ENCODE measurements at regions not wholly inside any gene's neighbourhood (a gene's known extent, or its start where the extent isn't known, plus 50 kb on each side); places are given as distances from the start of the nearest gene placed in this dataset.

DNA sequence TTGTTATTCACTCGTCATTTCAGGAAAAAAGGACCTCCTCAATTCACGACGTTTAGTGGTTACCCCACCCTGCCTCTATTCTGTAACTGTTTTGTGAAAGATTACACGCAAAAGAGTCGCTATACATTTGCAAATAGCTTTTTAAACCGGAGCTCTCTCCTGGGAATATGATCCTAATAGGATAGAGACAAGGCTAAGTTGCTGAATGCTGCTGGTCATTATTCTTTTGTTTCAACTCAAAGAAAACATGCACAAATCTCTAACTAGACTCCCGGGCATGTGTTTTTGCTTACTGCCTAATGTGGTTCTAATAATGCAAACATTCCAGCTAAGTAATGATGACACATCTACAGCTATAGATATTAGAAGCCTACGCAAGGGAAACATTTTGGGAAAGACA, 214.6 kb upstream of the MDFIC2 start:
- Histone ChIP-seq H3K4me1 (ENCODE audit: control insufficient read depth in 1 of 2, insufficient read depth in 2 of 2, low read length in 2 of 2) (no peaks in the 10 kb centered on the region), H4K20me1 (ENCODE audit: insufficient read depth, low read length) (no peaks in the 10 kb centered on the region), H3K4me2 (replicated peaks; ENCODE audit: extremely low read depth, low read length, poor library complexity, severe bottlenecking) (no peak overlapping the region), H3K9me3 (replicated peaks in 1 of 2; ENCODE audit: control insufficient read depth in 1 of 2, insufficient read depth in 1 of 2, low read length in 2 of 2) (no peaks in the 10 kb centered on the region), H3K9ac (ENCODE audit: insufficient read depth, low read length, poor library complexity, severe bottlenecking) (no peak overlapping the region), H2AFZ (ENCODE audit: insufficient read depth, low read depth, low read length, poor library complexity, severe bottlenecking) (no peak overlapping the region), H3K36me3 (replicated peaks in 1 of 2; ENCODE audit: control insufficient read depth in 1 of 2, insufficient read depth in 2 of 2, low read length in 2 of 2) (no peaks in the 10 kb centered on the region), H3K79me2 (ENCODE audit: insufficient read depth, low read length) (no peaks in the 10 kb centered on the region), H3K27me3 (ENCODE audit: control insufficient read depth in 2 of 2, insufficient read depth in 2 of 2, low read length in 2 of 2) (no peaks in the 10 kb centered on the region), H3K4me3 (replicated peaks in 1 of 3; ENCODE audit: low read depth in 2 of 3, low read length in 3 of 3) (no peak overlapping the region), H3K27ac (ENCODE audit: low read depth in 1 of 2, low read length in 2 of 2) (no peak overlapping the region)
- no peaks in the 10 kb centered on the region for H3K36me3 Mint-ChIP-seq
- no peaks in the 10 kb centered on the region for H3K27me3 Mint-ChIP-seq (ENCODE audit: low read depth in 3 of 3)
- intact Hi-C loops (cut with micrococcal nuclease) = no loop called here
- H3K4me3 Mint-ChIP-seq = no peak overlapping the region
- TF ChIP-seq, protein P1, sequence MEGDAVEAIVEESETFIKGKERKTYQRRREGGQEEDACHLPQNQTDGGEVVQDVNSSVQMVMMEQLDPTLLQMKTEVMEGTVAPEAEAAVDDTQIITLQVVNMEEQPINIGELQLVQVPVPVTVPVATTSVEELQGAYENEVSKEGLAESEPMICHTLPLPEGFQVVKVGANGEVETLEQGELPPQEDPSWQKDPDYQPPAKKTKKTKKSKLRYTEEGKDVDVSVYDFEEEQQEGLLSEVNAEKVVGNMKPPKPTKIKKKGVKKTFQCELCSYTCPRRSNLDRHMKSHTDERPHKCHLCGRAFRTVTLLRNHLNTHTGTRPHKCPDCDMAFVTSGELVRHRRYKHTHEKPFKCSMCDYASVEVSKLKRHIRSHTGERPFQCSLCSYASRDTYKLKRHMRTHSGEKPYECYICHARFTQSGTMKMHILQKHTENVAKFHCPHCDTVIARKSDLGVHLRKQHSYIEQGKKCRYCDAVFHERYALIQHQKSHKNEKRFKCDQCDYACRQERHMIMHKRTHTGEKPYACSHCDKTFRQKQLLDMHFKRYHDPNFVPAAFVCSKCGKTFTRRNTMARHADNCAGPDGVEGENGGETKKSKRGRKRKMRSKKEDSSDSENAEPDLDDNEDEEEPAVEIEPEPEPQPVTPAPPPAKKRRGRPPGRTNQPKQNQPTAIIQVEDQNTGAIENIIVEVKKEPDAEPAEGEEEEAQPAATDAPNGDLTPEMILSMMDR (IDR thresholded peaks at IDR 0.05) = no peak
- no peak for DNase-seq
- no peak overlapping the region for H3K27ac Mint-ChIP-seq
- H3K4me1 Mint-ChIP-seq = no peaks in the 10 kb centered on the region
- WGBS (ENCODE audit: insufficient coverage) = 60% methylated on average over 1 of the region's 8 CpGs
- H3K9me3 Mint-ChIP-seq = peaks cover 0 to 1% (median 0%) of the 10 kb centered on the region in 7 donors

DNA sequence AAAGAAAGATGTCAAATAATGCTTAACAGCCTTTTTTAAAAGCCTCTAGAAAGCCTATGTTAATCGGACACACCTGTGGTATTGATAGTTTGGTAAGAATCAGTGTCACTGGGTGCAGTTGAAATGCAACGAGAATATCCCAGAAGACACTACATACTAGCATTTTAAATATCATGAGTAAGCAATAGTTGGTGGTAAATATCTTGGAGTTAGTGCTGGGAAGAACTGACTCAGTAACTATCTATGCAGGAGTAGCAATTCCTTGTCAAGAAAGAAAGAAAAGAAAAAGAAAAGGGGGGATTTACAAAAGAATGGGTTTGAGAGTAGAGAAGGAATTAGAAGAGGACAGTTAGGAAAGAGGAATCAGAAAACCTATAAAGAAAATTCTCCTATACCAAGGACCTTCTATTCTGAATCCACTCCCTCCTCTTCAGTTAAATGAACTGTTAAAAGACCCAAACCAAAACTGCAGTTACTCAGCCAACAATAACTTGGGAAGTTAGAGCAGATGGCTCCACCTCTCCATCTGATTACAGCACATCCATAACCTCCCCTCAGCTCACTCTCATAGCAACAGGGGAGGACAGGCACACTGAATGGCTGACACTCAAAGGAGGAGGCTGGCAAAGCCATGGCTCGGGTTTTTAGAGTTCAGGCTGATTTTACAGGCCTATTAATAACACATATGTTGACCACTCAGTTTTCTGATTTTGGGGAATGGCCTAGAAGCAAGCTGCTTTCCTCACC, 207.6 kb upstream of the MDFIC2 start:
- Histone ChIP-seq H3K4me2 (replicated peaks; ENCODE audit: extremely low read depth, low read length, poor library complexity, severe bottlenecking) (no peak overlapping the region), H2AFZ (ENCODE audit: insufficient read depth, low read depth, low read length, poor library complexity, severe bottlenecking) (no peak overlapping the region), H3K4me1 (ENCODE audit: control insufficient read depth in 1 of 2, insufficient read depth in 2 of 2, low read length in 2 of 2) (no peaks in the 10 kb centered on the region), H3K9me3 (replicated peaks in 1 of 2; ENCODE audit: control insufficient read depth in 1 of 2, insufficient read depth in 1 of 2, low read length in 2 of 2) (no peaks in the 10 kb centered on the region), H3K27me3 (ENCODE audit: control insufficient read depth in 2 of 2, insufficient read depth in 2 of 2, low read length in 2 of 2) (no peaks in the 10 kb centered on the region), H4K20me1 (ENCODE audit: insufficient read depth, low read length) (no peaks in the 10 kb centered on the region), H3K27ac (ENCODE audit: low read depth in 1 of 2, low read length in 2 of 2) (no peak overlapping the region), H3K79me2 (ENCODE audit: insufficient read depth, low read length) (no peaks in the 10 kb centered on the region), H3K9ac (ENCODE audit: insufficient read depth, low read length, poor library complexity, severe bottlenecking) (no peak overlapping the region), H3K36me3 (replicated peaks in 1 of 2; ENCODE audit: control insufficient read depth in 1 of 2, insufficient read depth in 2 of 2, low read length in 2 of 2) (no peaks in the 10 kb centered on the region), H3K4me3 (replicated peaks in 1 of 3; ENCODE audit: low read depth in 2 of 3, low read length in 3 of 3) (no peak overlapping the region)
- no peaks in the 10 kb centered on the region for H3K9me3 Mint-ChIP-seq
- no peak overlapping the region for H3K27ac Mint-ChIP-seq
- WGBS (ENCODE audit: insufficient coverage) = 80% methylated on average over 1 of the region's 3 CpGs
- DNase-seq = no peak
- TF ChIP-seq, protein P1 (IDR thresholded peaks at IDR 0.05) = no peak
- intact Hi-C loops (cut with micrococcal nuclease) = no loop called here
- no peaks in the 10 kb centered on the region for H3K36me3 Mint-ChIP-seq
- no peaks in the 10 kb centered on the region for H3K4me1 Mint-ChIP-seq
- no peak overlapping the region for H3K4me3 Mint-ChIP-seq
- H3K27me3 Mint-ChIP-seq (ENCODE audit: low read depth in 3 of 3) = no peaks in the 10 kb centered on the region
